M059J (cell line): ENCODE measurements at regions not wholly inside any gene's neighbourhood (a gene's known extent, or its start where the extent isn't known, plus 50 kb on each side); places are given as distances from the start of the nearest gene placed in this dataset.
"Not testable (repeated sequence)": the region's sequence is repeated elsewhere in the genome, so short reads cannot be mapped to it uniquely, and the experiment has no call there.

ENCODE experiments used
- DNase-seq: peaks from one replicate; pipeline ENCODE4 v3.0.0-alpha.2; 2012; ENCODE audit warnings: low read depth

DNA sequence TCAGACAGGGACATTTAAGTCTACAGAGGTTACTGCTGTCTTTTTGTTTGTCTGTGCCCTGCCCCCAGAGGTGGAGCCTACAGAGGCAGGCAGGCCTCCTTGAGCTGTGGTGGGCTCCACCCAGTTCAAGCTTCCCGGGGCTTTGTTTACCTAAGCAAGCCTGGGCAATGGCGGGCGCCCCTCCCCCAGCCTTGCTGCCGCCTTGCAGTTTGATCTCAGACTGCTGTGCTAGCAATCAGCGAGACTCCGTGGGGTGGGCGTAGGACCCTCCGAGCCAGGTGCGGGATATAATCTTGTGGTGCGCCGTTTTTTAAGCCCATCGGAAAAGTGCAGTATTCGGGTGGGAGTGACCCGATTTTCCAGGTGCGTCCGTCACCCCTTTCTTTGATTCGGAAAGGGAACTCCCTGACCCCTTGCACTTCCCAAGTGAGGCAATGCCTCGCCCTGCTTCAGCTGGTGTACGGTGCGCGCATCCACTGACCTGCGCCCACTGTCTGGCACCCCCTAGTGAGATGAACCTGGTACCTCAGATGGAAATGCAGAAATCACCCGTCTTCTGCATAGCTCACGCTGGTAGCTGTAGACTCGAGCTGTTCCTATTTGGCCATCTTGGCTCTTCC is 134.1 kb upstream of the KITLG start:
- DNase-seq, result not testable (repeated sequence)

DNA sequence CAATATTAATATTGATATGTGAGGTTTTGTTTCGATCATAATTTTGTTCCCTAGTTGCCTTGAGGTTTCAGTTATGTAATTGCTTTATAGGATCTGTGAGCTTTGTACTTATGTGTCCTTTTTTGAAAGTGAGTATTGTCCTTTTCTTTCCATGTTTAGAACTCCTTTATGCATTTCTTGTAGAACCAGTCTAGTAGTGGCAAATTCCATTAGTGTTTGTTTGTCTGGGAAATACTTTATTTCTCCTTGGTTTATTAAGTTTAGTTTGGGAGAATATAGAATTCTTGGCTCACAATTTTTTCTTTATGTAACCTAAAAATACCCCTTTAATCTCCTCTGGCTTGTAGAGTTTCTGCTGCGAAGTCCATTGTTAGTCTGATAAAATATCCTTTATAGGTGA is 127.5 kb upstream of the KITLG start:
- DNase-seq, result no peak

- no peak for DNase-seq
Measured at GRCh38 chr12:88706286-88706685, 126.0 kb upstream of the KITLG start.

- DNase-seq, result peak; percentile 43
Measured at GRCh38 chr12:88703790-88704189, 123.5 kb upstream of the KITLG start.

DNA sequence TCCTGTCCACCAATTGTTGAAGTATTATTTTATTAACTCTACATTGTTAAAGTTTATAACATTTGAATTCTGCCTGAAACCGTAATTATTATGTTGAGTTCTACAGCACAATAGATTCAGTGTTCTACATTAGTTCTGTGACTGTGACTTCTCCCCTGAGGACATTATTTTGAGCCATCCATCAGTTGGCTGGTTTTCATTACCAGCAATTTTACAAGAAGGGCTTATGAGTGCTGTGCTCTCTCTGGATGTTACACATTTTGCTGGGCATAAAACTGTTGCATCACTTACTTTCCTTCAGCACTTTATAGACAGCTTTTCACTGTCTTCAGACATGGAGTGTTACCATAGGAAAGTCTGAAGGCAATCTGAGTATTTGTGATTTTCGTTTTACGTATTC is 118.2 kb upstream of the KITLG start:
- DNase-seq, result peak; percentile 7

DNA sequence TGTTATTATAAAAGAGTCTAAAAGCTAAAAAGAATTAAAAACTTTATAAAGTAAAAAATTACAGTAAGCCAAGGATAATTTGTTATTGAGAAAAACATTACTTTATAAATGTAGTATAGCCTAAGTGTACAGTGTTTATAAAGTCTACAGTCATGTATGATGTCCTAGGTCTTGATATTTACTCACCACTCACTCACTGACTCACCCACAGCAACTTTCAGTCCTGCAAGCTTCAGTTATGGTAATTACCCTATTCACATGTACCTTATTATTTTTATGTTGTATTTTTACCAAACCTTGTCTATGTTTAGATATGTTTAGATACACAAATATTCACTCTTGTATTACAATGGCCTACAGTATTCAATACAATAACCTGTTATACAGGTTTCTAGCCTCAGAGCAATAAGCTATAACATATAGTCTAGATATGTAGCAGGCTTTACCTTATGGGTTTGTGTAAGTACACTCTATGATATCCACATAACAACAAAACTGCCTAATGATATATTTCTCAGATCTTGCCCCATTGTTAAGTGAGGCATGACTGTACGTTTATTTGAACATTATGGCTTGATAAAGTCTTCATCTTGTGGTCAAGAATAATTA is 113.7 kb upstream of the KITLG start:
- peak; percentile 12 for DNase-seq

DNA sequence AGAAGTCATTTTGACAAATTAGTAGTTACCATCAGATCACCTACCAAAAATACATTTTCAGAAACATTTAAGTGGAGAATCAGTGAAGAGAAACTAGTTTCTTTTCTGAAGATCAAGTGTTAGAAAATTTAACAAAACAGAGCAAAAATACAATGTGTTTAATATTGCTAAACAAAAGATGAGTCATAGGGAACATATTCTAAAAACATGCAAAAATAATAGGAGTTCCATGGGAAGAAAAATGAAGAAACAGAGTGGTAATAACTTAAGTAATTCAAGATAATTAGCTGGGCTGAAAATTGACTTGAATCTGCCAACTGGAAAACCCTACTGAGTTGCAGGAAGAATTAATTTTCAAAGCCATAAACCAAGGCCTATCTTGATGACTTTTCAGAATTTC is 111.5 kb upstream of the KITLG start:
- no peak for DNase-seq

DNA sequence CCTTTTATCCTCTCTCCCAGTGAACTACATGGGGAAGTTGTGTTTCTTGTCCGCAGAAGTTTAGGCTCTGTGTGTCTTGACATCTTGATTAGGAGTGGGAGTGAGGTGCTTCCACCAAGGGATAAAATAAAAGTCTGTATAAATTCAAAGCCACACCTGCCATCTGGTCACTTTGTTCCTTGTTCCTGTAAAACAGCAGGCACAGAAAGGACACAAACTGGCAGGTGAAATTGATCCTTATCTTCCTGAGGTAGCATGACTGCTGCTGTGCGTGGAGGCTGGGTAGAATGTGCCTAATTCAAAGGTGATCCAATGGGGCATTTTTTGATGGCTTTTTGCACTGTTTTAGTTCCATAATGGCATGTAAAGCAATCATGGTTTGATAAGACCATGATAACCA is 104.3 kb upstream of the KITLG start:
- no peak for DNase-seq

- DNase-seq, result no peak
Measured at GRCh38 chr12:88684170-88684569, 103.9 kb upstream of the KITLG start.

DNA sequence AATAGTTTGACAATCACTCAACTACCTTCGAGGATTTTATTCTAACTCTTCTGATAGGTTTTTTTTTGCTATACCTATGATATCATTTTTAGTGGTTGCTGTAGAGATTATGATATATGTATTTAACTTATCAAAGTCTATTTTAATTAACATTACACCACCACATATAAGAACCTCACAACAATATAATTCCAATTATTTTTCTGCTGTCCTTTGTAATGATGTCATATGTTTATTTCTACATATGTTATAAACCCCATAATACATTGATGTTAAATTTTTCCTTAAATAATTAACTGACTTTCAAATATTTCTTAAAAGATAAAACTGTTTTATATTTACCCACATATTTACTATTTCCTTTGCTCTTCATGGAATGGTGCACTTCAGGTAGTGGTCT is 103.4 kb upstream of the KITLG start:
- no peak for DNase-seq

GRCh38 chr12:88681271-88681670 is 101.0 kb upstream of the KITLG start:
- no peak for DNase-seq

DNA sequence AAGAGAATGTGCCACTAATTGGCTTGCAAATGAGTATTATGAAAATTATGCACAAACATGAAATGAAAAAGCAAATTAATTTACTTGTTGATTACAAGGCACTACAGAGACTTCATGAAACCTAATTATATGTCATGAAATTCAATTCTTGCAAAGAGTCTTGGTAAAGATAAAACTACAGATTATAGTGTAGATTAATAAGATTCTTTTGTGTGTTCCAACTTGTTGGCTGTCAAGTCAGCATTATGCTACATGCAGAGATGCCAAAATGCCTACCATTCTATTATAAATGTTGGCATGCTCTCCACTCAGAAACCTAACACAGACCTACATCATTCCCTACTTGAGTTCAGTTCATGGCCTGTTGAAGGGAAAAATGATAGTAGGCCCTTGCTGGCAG is 97.2 kb upstream of the KITLG start:
- no peak for DNase-seq

DNA sequence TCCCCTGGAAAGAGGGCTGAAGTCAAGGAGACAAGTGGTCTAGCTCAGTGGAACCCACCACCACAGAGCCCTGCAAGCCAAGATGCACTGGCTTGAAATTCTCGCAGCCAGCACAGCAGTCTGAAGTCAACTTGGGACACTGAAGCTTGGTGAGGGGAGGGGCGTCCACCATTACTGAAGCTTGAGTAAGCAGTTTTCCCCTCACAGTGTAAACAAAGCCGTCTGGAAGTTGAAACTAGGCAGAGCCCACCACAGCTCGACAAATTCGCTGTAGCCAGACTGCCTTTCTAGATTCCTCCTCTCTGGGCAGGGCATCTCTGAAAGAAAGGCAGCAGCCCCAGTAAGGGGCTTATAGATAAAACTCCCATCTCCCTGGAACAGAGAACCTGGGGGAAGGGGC is 87.3 kb upstream of the KITLG start:
- not testable (repeated sequence) for DNase-seq

GRCh38 chr12:88665071-88665470 is 84.8 kb upstream of the KITLG start:
- peak; percentile 68 for DNase-seq

DNA sequence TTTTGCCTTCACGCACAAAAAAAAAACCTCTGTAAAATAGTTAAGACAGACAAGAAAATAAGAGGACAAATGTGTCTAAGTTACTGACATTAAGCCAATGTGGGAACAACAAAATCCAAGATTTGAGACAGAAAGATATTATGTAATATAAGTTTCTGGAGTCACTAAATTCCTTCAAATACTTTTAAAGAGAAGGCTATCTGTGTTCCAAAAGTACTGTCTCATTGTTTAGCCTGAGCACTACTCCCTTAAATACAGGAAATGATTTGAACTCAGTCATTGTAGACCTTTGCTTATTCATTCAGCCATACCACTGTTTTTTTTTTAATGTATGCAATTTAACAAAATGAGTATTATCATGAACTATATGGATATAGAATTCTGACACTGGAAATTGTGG is 82.7 kb upstream of the KITLG start:
- no peak for DNase-seq

DNA sequence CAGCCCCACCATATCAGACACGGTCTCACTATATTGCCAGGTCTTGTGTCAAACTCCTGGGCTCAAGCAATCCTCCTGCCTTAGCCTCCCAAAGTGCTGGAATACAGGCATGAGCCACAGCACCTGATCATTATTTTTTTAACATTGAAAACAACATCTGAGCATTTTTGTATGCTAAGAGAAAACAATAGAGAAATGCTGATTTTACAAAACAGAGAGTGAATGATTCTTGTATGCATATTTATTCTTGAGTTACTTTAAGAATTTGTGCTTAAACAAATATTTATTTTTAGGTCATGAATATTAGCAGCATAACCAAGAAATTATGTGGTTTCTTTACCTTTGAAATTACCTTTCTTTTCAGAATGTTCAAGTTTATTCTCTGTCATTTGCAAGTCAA is 81.8 kb upstream of the KITLG start:
- DNase-seq, result no peak

DNA sequence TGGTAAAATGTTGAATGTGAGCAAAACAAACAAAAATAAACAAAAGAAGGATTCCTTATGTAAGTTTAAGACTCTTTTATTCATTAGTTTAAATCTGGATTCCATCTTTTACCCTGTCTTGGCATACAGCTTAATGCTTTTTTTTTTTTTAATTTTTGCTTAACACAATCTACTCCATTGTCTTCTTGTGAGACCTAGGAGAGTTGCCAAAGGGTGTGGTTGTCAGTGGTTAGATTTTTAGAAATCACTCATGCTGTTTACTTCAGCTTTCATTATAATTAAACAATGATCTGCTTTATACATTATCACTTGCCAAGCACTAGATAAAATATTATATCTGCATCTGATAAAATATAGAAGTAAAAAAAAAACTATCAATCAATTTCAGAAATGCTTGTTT is 77.7 kb upstream of the KITLG start:
- peak; percentile 34 for DNase-seq

DNA sequence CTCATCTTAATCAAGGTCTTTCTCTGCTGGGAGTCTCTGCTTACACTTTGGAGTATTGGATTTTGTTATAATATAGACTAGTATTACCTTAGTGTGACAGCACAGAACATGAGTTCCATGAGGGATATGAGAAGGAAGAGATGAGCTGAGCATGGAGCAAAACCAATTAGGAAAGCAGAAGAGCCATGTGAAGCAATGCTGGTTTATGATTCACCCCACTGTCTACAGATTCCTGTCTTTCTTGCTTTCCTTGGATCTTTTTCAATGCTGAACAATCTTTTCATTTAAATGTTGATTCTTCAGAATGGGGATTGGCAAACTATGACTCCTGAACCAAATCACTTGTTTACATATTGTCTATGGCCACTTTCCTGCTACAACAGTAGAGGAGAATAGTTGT is 70.4 kb upstream of the KITLG start:
- no peak for DNase-seq

DNA sequence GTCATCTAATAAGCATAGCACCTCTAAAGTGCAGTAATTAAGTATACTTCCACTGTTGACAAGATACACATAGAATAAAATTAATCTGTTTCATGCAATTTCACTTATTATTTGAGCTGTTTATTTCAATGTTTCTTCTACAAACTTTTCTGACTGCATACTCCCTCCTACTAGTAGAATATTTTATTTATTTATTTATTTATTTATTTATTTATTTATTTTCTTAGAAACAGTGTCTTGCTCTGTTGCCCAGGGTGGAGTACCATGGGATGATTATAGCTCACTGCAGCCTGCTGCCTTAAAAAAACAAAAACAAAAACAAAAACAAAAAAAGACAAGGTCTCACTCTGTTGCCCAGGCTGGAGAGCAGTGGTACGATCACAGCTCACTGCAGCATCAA is 68.4 kb upstream of the KITLG start:
- DNase-seq, result no peak

DNA sequence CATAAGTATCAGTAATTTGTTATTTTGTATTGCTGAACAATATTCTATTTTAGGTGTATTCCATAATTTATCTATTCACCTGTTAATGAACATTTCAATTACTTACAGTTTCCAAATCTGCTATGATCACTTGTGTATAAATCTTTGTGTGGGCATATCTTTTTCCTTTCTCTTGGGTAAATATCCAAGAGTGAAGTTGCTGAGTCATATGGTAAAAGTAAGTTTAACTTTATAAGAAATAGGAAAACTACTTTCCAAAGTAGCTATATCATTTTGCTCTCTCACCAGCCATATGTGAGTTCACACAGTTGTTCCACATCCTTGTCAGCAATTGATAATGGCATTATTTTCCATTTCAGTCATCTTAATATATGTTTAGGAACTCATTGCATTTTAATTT is 66.6 kb upstream of the KITLG start:
- no peak for DNase-seq

- DNase-seq, result no peak
Measured at GRCh38 chr12:88645816-88646215, 65.5 kb upstream of the KITLG start.

DNA sequence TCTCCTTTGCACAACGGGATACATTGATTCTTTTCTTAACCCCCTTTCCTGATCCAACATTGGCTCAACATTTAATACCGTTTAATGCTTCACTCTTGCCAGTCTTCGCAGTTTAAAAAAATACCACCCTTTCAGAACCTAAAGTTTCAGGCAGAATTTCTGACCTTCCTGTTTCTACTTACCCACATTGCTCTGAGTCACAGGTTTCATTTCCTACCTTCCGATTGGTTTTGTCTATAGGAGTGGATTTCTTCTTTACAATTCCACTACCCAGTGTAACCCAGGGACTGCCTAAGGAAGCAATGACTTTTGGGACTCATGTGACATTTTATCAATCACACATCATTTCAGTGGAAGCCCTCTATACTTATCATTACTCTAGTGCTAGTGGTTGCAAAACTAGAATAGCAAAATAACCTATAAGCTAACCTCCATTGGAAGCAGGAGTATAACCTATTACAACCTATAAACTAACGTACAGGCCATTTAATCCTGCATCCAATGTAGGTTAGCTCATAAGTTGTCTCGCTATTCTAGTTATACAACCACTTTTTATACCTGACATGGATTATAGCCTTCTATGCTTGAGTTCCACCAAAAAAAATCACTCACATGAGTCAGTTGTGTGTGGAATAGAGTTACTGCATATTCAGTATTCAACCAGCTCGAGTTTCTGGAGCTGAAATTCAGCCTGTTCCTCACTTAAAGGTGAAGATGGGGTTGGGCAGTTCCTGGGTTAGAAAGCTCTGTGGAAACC is 64.9 kb upstream of the KITLG start:
- no peak for DNase-seq

GRCh38 chr12:88643685-88644084 is 63.4 kb upstream of the KITLG start:
- no peak for DNase-seq
